GM23248 (cell line): ENCODE measurements at regions not wholly inside any gene's neighbourhood (a gene's known extent, or its start where the extent isn't known, plus 50 kb on each side); places are given as distances from the start of the nearest gene placed in this dataset.

Experiments
- EZH2 ChIP-seq: fragments of 200-600 bp; sonication (generic); IDR thresholded peaks from 2 replicates; pipeline ENCODE4 v1.6.1; 2018; ENCODE audit warnings: antibody characterized with exemption, mild to moderate bottlenecking; ENCODE audit not compliant: insufficient read depth, poor library complexity, severe bottlenecking
- EZH2phosphoT487 ChIP-seq: fragments of 200-600 bp; sonication (generic); IDR thresholded peaks from 2 replicates; pipeline ENCODE4 v1.6.1; 2018; ENCODE audit warnings: antibody characterized with exemption, moderate library complexity, mild to moderate bottlenecking, low read depth; ENCODE audit not compliant: insufficient read depth

DNA sequence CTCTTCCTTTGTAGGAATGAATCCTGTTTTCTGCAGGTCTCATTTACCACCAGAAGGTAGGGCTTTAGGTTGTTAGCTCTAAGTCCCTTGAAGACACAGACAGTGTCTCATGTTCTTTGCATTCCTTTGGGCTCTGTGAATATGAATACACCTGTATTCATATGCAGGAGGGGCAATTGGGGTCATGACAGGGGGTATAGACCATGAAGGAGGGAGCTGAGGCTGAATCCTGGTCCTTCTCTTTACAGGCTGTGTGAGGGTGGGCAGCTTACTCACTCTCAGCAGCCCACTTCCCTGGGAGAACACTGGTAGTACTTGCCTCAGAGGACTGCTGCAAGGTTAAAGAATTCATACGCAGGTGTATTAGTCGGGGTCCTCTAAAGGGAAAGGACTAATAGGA lies 267.2 kb upstream of the MGMT start:
- TF ChIP-seq EZH2phosphoT487 (no peak), EZH2 (no peak)
